ENCODE measurements at regions not wholly inside any gene's neighbourhood (a gene's known extent, or its start where the extent isn't known, plus 50 kb on each side); places are given as distances from the start of the nearest gene placed in this dataset.

- TF ChIP-seq JUN (CRISPR knock-in tag; IDR thresholded peaks at IDR 0.05), result no peak
- no peak for TF ChIP-seq NR2C2 (CRISPR knock-in tag; IDR thresholded peaks at IDR 0.05)
- TF ChIP-seq ETV6 (CRISPR knock-in tag; IDR thresholded peaks at IDR 0.05), result no peak
- no peak for TF ChIP-seq STAT6 (CRISPR knock-in tag; conservative IDR thresholded peaks at IDR 0.05; ENCODE audit: low read depth)
- no peak for TF ChIP-seq ZBTB43 (CRISPR knock-in tag; IDR thresholded peaks at IDR 0.05)
- TF ChIP-seq, protein P1, sequence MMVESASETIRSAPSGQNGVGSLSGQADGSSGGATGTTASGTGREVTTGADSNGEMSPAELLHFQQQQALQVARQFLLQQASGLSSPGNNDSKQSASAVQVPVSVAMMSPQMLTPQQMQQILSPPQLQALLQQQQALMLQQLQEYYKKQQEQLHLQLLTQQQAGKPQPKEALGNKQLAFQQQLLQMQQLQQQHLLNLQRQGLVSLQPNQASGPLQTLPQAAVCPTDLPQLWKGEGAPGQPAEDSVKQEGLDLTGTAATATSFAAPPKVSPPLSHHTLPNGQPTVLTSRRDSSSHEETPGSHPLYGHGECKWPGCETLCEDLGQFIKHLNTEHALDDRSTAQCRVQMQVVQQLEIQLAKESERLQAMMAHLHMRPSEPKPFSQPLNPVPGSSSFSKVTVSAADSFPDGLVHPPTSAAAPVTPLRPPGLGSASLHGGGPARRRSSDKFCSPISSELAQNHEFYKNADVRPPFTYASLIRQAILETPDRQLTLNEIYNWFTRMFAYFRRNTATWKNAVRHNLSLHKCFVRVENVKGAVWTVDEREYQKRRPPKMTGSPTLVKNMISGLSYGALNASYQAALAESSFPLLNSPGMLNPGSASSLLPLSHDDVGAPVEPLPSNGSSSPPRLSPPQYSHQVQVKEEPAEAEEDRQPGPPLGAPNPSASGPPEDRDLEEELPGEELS (CRISPR knock-in tag; IDR thresholded peaks at IDR 0.05), result no peak
- TF ChIP-seq, protein P2, sequence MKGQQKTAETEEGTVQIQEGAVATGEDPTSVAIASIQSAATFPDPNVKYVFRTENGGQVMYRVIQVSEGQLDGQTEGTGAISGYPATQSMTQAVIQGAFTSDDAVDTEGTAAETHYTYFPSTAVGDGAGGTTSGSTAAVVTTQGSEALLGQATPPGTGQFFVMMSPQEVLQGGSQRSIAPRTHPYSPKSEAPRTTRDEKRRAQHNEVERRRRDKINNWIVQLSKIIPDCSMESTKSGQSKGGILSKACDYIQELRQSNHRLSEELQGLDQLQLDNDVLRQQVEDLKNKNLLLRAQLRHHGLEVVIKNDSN (CRISPR knock-in tag; IDR thresholded peaks at IDR 0.05), result no peak
- TF ChIP-seq GRHL2 (CRISPR knock-in tag; IDR thresholded peaks at IDR 0.05; ENCODE audit: insufficient replicate concordance, severe bottlenecking), result no peak
- TF ChIP-seq SMAD3 (CRISPR knock-in tag; IDR thresholded peaks at IDR 0.05; ENCODE audit: borderline replicate concordance), result no peak
- Mint-ChIP-seq H3K9me3 (no peaks in the 10 kb centered on the region), H3K4me1 (peaks cover 10% of the 10 kb centered on the region), H3K36me3 (no peaks in the 10 kb centered on the region), H3K27ac (no peak overlapping the region), H3K4me3 (no peak overlapping the region), H3K27me3 (ENCODE audit: low read depth) (no peaks in the 10 kb centered on the region)
- ChIA-PET CTCF (interaction anchor here (1.1 to 1.3 kb wide), 2 partner anchors 40 to 60 kb away, joined by 3 to 4 read pairs; no protein-coding TSS in a partner anchor), POLR2A (no interaction called here)
- no peak for DNase-seq (ENCODE audit: low spot score)
- no peak for ATAC-seq
These were observed 78.9 kb downstream of the C16orf95 start for GRCh38 chr16:87238361-87238715.

DNA sequence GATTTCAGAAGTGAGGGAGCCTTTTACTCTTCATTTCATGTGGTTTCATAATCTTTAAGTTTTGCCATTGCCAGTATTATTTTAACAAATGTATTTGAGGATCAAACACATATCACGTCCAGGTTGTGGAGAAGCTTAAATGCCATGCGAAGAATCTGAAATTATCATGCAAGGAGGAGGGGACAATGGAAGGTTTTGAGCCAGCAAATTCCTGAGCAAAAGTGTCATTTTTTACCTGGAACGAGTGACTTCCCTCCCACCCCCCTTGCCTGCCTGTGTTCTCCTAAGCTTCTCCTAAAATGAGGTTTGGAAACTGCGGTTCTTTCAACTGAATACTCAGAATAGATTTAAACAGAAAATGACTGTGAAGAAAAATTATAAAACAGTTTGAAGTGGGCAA lies 77.6 kb downstream of the C16orf95 start:
- ChIA-PET POLR2A (no interaction called here), CTCF (no interaction called here)
- TF ChIP-seq HMGXB4 (CRISPR knock-in tag; IDR thresholded peaks at IDR 0.05) (no peak), MXD4 (CRISPR knock-in tag; IDR thresholded peaks at IDR 0.05; ENCODE audit: borderline replicate concordance) (no peak)
- DNase-seq (ENCODE audit: low spot score), result no peak
- Mint-ChIP-seq H3K4me3 (no peak overlapping the region), H3K27me3 (ENCODE audit: low read depth) (no peaks in the 10 kb centered on the region), H3K36me3 (no peaks in the 10 kb centered on the region), H3K27ac (no peak overlapping the region), H3K9me3 (no peaks in the 10 kb centered on the region), H3K4me1 (peaks cover 18% of the 10 kb centered on the region)
- ATAC-seq, result no peak

DNA sequence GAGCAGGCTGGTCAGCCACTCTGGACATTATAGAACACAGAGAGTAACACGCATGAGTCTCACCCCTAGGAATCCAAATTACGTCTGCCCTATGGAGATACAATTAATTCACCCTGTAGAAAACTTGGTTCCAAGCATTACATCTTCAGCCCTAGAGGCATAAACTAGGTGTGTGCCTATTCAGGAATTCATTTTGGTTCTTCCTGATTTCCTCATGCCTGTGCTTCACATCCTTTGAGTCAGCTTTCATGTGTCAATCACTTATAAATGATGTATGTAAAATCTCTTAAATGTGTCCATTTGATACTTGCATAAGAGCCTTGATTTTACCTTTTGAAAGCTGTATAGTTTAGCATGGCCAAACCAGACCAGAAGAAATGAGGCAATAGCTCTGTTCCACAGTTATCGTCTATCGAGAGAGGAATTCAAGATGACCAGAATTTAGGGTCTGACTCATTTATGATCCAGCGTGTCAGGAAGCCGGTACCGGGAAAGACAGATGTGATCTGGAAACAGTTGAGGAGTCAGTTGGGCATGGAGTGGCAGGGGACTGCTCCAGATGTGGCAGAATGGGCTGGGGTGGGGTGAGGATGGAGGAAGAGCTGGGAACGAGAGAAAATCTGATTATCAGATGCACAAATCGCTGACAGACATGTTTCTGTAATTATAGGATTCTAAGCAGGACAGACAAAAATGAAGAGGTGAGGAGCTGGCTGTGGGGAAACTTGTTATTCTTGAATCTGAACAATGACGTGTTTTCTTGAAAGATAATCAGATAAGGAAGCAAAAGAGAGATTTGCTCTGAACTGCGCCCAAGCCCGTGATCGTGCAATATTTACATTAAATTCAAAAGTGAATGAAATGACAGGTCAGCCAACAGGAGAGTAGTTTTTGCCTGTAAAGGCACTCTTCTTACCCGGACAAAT lies 76.7 kb downstream of the C16orf95 start:
- CTCF ChIA-PET, result interaction anchor here (1.4 to 1.9 kb wide), 2 partner anchors 37 to 38 kb away, joined by 5 to 6 read pairs; no protein-coding TSS in a partner anchor
- H3K4me1 Mint-ChIP-seq, result peaks cover 27% of the 10 kb centered on the region
- no peak overlapping the region for H3K27ac Mint-ChIP-seq
- TF ChIP-seq ZNF396 (CRISPR knock-in tag; IDR thresholded peaks at IDR 0.05; ENCODE audit: borderline replicate concordance) (no peak), CBFB (CRISPR knock-in tag; IDR thresholded peaks at IDR 0.05; ENCODE audit: low read depth) (no peak), EMX1 (CRISPR knock-in tag; IDR thresholded peaks at IDR 0.05) (no peak), NR3C1 (CRISPR knock-in tag; conservative IDR thresholded peaks at IDR 0.05; ENCODE audit: low read depth) (no peak), GTF2I (CRISPR knock-in tag; conservative IDR thresholded peaks at IDR 0.05) (no peak), NR2C2 (CRISPR knock-in tag; IDR thresholded peaks at IDR 0.05) (no peak), ELF4 (CRISPR knock-in tag; IDR thresholded peaks at IDR 0.05; ENCODE audit: low read depth) (no peak), TCF7 (CRISPR knock-in tag; IDR thresholded peaks at IDR 0.05; ENCODE audit: low read depth) (no peak), RELA (CRISPR knock-in tag; IDR thresholded peaks at IDR 0.05; ENCODE audit: borderline replicate concordance) (no peak), ETV6 (CRISPR knock-in tag; IDR thresholded peaks at IDR 0.05) (no peak)
- TF ChIP-seq, protein P3, sequence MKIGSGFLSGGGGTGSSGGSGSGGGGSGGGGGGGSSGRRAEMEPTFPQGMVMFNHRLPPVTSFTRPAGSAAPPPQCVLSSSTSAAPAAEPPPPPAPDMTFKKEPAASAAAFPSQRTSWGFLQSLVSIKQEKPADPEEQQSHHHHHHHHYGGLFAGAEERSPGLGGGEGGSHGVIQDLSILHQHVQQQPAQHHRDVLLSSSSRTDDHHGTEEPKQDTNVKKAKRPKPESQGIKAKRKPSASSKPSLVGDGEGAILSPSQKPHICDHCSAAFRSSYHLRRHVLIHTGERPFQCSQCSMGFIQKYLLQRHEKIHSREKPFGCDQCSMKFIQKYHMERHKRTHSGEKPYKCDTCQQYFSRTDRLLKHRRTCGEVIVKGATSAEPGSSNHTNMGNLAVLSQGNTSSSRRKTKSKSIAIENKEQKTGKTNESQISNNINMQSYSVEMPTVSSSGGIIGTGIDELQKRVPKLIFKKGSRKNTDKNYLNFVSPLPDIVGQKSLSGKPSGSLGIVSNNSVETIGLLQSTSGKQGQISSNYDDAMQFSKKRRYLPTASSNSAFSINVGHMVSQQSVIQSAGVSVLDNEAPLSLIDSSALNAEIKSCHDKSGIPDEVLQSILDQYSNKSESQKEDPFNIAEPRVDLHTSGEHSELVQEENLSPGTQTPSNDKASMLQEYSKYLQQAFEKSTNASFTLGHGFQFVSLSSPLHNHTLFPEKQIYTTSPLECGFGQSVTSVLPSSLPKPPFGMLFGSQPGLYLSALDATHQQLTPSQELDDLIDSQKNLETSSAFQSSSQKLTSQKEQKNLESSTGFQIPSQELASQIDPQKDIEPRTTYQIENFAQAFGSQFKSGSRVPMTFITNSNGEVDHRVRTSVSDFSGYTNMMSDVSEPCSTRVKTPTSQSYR (CRISPR knock-in tag; IDR thresholded peaks at IDR 0.05), result no peak

More for the DNA sequence above, 76.7 kb downstream of the C16orf95 start:
- Mint-ChIP-seq H3K9me3 (no peaks in the 10 kb centered on the region), H3K27me3 (ENCODE audit: low read depth) (no peaks in the 10 kb centered on the region), H3K4me3 (no peak overlapping the region), H3K36me3 (no peaks in the 10 kb centered on the region)
- DNase-seq (ENCODE audit: low spot score) (no peak), ATAC-seq (no peak)
- POLR2A ChIA-PET, result no interaction called here
